Activated CD4-positive, alpha-beta T cell treated with anti-CD3 and anti-CD28 coated beads, Interleukin-2, amount 10 ng/mL, durations not matched to agents 24 days and 14 days (primary cell): ENCODE measurements at regions not wholly inside any gene's neighbourhood (a gene's known extent, or its start where the extent isn't known, plus 50 kb on each side); places are given as distances from the start of the nearest gene placed in this dataset.

Experiments used
- DNase-seq: peaks from one replicate; pipeline ENCODE4 v3.0.0; 2022
- H3K27ac Mint-ChIP-seq: one replicate; pipeline ENCODE4 v1.8.0; 2022; ENCODE audit warnings: mild to moderate bottlenecking, mixed read lengths
- H3K27me3 Mint-ChIP-seq: one replicate; pipeline ENCODE4 v1.8.0; 2022; ENCODE audit warnings: mixed read lengths
- H3K36me3 Mint-ChIP-seq: one replicate; pipeline ENCODE4 v1.8.0; 2022; ENCODE audit warnings: low read depth, mild to moderate bottlenecking, mixed read lengths
- H3K4me1 Mint-ChIP-seq: one replicate; pipeline ENCODE4 v1.8.0; 2021; ENCODE audit warnings: mixed read lengths
- H3K4me3 Mint-ChIP-seq: one replicate; pipeline ENCODE4 v1.8.0; 2022; ENCODE audit warnings: mild to moderate bottlenecking, moderate library complexity, mixed read lengths
- H3K9me3 Mint-ChIP-seq: one replicate; pipeline ENCODE4 v1.8.0; 2021; ENCODE audit warnings: mixed read lengths
- intact Hi-C: fragments of 100-400 bp; cut with micrococcal nuclease; formaldehyde crosslinking; loops from one replicate; pipeline ENCODE4 v1.15.1; 2023

GRCh38 chr5:142446960-142447279 lies 122.1 kb upstream of the SPRY4 start:
- intact Hi-C loops, result no loop called here
- Mint-ChIP-seq H3K27ac (no peak overlapping the region), H3K9me3 (peaks cover 9% of the 10 kb centered on the region), H3K27me3 (peaks cover 11% of the 10 kb centered on the region), H3K4me1 (peaks cover 9% of the 10 kb centered on the region), H3K4me3 (no peak overlapping the region), H3K36me3 (no peaks in the 10 kb centered on the region)
- no peak for DNase-seq

- Mint-ChIP-seq H3K4me3 (no peak overlapping the region), H3K27me3 (peaks cover 17% of the 10 kb centered on the region)
- intact Hi-C loops, result no loop called here
Measured at GRCh38 chr5:142446131-142446959, 121.5 kb upstream of the SPRY4 start.

GRCh38 chr5:142445266-142445665 lies 120.4 kb upstream of the SPRY4 start:
- DNase-seq, result no peak
- peaks cover 13% of the 10 kb centered on the region for H3K4me1 Mint-ChIP-seq
- H3K27me3 Mint-ChIP-seq, result peaks cover 14% of the 10 kb centered on the region
- H3K36me3 Mint-ChIP-seq, result no peaks in the 10 kb centered on the region
- H3K4me3 Mint-ChIP-seq, result no peak overlapping the region
- intact Hi-C loops, result no loop called here
- H3K27ac Mint-ChIP-seq, result no peak overlapping the region
- H3K9me3 Mint-ChIP-seq, result peaks cover 9% of the 10 kb centered on the region

More at GRCh38 chr5:142446131-142446959, 121.5 kb upstream of the SPRY4 start:
- Mint-ChIP-seq H3K4me1 (peaks cover 13% of the 10 kb centered on the region), H3K36me3 (no peaks in the 10 kb centered on the region), H3K9me3 (peaks cover 9% of the 10 kb centered on the region), H3K27ac (no peak overlapping the region)
- no peak for DNase-seq

- H3K27me3 Mint-ChIP-seq, result peaks cover 9% of the 10 kb centered on the region
- peak overlapping the region; percentile 4 for H3K4me3 Mint-ChIP-seq
- peaks cover 5% of the 10 kb centered on the region for H3K9me3 Mint-ChIP-seq
- DNase-seq, result peak; percentile 69
- no peaks in the 10 kb centered on the region for H3K36me3 Mint-ChIP-seq
- peaks cover 16% of the 10 kb centered on the region for H3K4me1 Mint-ChIP-seq
- H3K27ac Mint-ChIP-seq, result no peak overlapping the region
- intact Hi-C loops, result no loop called here
Measured at GRCh38 chr5:142441616-142442015, 116.8 kb upstream of the SPRY4 start.

- Mint-ChIP-seq H3K36me3 (no peaks in the 10 kb centered on the region), H3K9me3 (no peaks in the 10 kb centered on the region), H3K4me1 (peaks cover 12% of the 10 kb centered on the region), H3K27me3 (peaks cover 9% of the 10 kb centered on the region), H3K27ac (no peak overlapping the region), H3K4me3 (no peak overlapping the region)
- intact Hi-C loops, result loop anchor here (10.0 kb wide), 1 partner anchor 285 kb away; no protein-coding TSS in a partner anchor
- DNase-seq, result no peak
Measured at GRCh38 chr5:142439207-142439860, 114.5 kb upstream of the SPRY4 start.

- intact Hi-C loops, result loop anchor here (10.0 kb wide), 1 partner anchor 284 kb away; no protein-coding TSS in a partner anchor
- Mint-ChIP-seq H3K36me3 (no peaks in the 10 kb centered on the region), H3K27me3 (peaks cover 9% of the 10 kb centered on the region), H3K4me3 (no peak overlapping the region), H3K9me3 (no peaks in the 10 kb centered on the region), H3K27ac (no peak overlapping the region), H3K4me1 (peaks cover 18% of the 10 kb centered on the region)
- no peak for DNase-seq
Measured at GRCh38 chr5:142438573-142438972, 113.8 kb upstream of the SPRY4 start.

- H3K4me1 Mint-ChIP-seq, result peaks cover 28% of the 10 kb centered on the region
- no peak overlapping the region for H3K27ac Mint-ChIP-seq
- peaks cover 9% of the 10 kb centered on the region for H3K27me3 Mint-ChIP-seq
- DNase-seq, result no peak
- no peak overlapping the region for H3K4me3 Mint-ChIP-seq
- intact Hi-C loops, result loop anchor here (10.0 kb wide), 1 partner anchor 283 kb away; no protein-coding TSS in a partner anchor
- no peaks in the 10 kb centered on the region for H3K9me3 Mint-ChIP-seq
- no peaks in the 10 kb centered on the region for H3K36me3 Mint-ChIP-seq
Measured at GRCh38 chr5:142437563-142437962, 112.7 kb upstream of the SPRY4 start.

- H3K4me3 Mint-ChIP-seq, result no peak overlapping the region
- no peaks in the 10 kb centered on the region for H3K36me3 Mint-ChIP-seq
- no peak for DNase-seq
- no peaks in the 10 kb centered on the region for H3K27me3 Mint-ChIP-seq
- intact Hi-C loops, result loop anchor here (10.0 kb wide), 1 partner anchor 281 kb away; no protein-coding TSS in a partner anchor
- H3K4me1 Mint-ChIP-seq, result peaks cover 34% of the 10 kb centered on the region
- no peaks in the 10 kb centered on the region for H3K9me3 Mint-ChIP-seq
- no peak overlapping the region for H3K27ac Mint-ChIP-seq
Measured at GRCh38 chr5:142435410-142436115, 110.7 kb upstream of the SPRY4 start.

- Mint-ChIP-seq H3K4me1 (peaks cover 37% of the 10 kb centered on the region), H3K4me3 (no peak overlapping the region), H3K27ac (no peak overlapping the region), H3K27me3 (no peaks in the 10 kb centered on the region), H3K36me3 (no peaks in the 10 kb centered on the region), H3K9me3 (no peaks in the 10 kb centered on the region)
- intact Hi-C loops, result loop anchor here (5.0 to 10.0 kb wide), 2 partner anchors 73 to 279 kb away; no protein-coding TSS in a partner anchor
- DNase-seq, result no peak
Measured at GRCh38 chr5:142434322-142434612, 109.4 kb upstream of the SPRY4 start.

GRCh38 chr5:142433526-142434321 lies 108.9 kb upstream of the SPRY4 start:
- H3K27ac Mint-ChIP-seq, result no peak overlapping the region
- intact Hi-C loops, result loop anchor here (2.0 to 10.0 kb wide), 3 partner anchors 74 to 279 kb away; no protein-coding TSS in a partner anchor
- no peaks in the 10 kb centered on the region for H3K9me3 Mint-ChIP-seq
- DNase-seq, result no peak
- no peaks in the 10 kb centered on the region for H3K36me3 Mint-ChIP-seq
- H3K27me3 Mint-ChIP-seq, result no peaks in the 10 kb centered on the region
- H3K4me1 Mint-ChIP-seq, result peaks cover 37% of the 10 kb centered on the region
- no peak overlapping the region for H3K4me3 Mint-ChIP-seq

- no peaks in the 10 kb centered on the region for H3K27me3 Mint-ChIP-seq
- no peaks in the 10 kb centered on the region for H3K9me3 Mint-ChIP-seq
- peaks cover 37% of the 10 kb centered on the region for H3K4me1 Mint-ChIP-seq
- peak; percentile 86 for DNase-seq
- H3K27ac Mint-ChIP-seq, result peak overlapping the region; percentile 89
- H3K4me3 Mint-ChIP-seq, result peak overlapping the region; percentile 67
- intact Hi-C loops, result loop anchor here (2.0 to 10.0 kb wide), 3 partner anchors 74 to 278 kb away; no protein-coding TSS in a partner anchor
- H3K36me3 Mint-ChIP-seq, result no peaks in the 10 kb centered on the region
Measured at GRCh38 chr5:142432961-142433360, 108.1 kb upstream of the SPRY4 start.

- Mint-ChIP-seq H3K9me3 (no peaks in the 10 kb centered on the region), H3K27ac (peak overlapping the region; percentile 89), H3K4me3 (peak overlapping the region; percentile 67), H3K27me3 (no peaks in the 10 kb centered on the region), H3K36me3 (no peaks in the 10 kb centered on the region), H3K4me1 (peaks cover 36% of the 10 kb centered on the region)
- intact Hi-C loops, result loop anchor here (2.0 to 10.0 kb wide), 3 partner anchors 75 to 278 kb away; no protein-coding TSS in a partner anchor
- DNase-seq, result peak; percentile 76
Measured at GRCh38 chr5:142432369-142432863, 107.6 kb upstream of the SPRY4 start.
